BLaER1 (cell line): ENCODE measurements at regions not wholly inside any gene's neighbourhood (a gene's known extent, or its start where the extent isn't known, plus 50 kb on each side); places are given as distances from the start of the nearest gene placed in this dataset.

Experiments
- H3K27ac ChIP-seq: shearing (Covaris generic); formaldehyde crosslinking; 2 replicates; pipeline ENCODE4 v1.8.1; 2022
- H3K27me3 ChIP-seq: shearing (Covaris generic); formaldehyde crosslinking; 2 replicates; pipeline ENCODE4 v1.8.1; 2022
- H3K36me3 ChIP-seq: shearing (Covaris generic); formaldehyde crosslinking; 2 replicates; pipeline ENCODE4 v1.8.1; 2022
- H3K4me1 ChIP-seq: shearing (Covaris generic); formaldehyde crosslinking; 2 replicates; pipeline ENCODE4 v1.8.1; 2022
- H3K4me2 ChIP-seq: shearing (Covaris generic); formaldehyde crosslinking; 2 replicates; pipeline ENCODE4 v1.8.1; 2022
- H3K4me3 ChIP-seq: shearing (Covaris generic); formaldehyde crosslinking; 2 replicates; pipeline ENCODE4 v1.8.1; 2022
- H3K9ac ChIP-seq: shearing (Covaris generic); formaldehyde crosslinking; 2 replicates; pipeline ENCODE4 v1.8.1; 2022
- H3K9me3 ChIP-seq: shearing (Covaris generic); formaldehyde crosslinking; 2 replicates; pipeline ENCODE4 v1.8.1; 2022
- H4K20me1 ChIP-seq: shearing (Covaris generic); formaldehyde crosslinking; 2 replicates; pipeline ENCODE4 v1.8.1; 2022
- Cebpa-rat ChIP-seq: shearing (Covaris generic); IDR thresholded peaks from 2 replicates; pipeline ENCODE4 v1.8.1; 2022

- no peaks in the 10 kb centered on the region for H3K27me3 ChIP-seq
- H3K9me3 ChIP-seq, result 0 out of 2 replicates have a peak, but pooled peaks cover 8% of the 10 kb centered on the region
- no peak overlapping the region for H3K4me3 ChIP-seq
- TF ChIP-seq Cebpa-rat, result no peak
- H3K4me1 ChIP-seq, result no peaks in the 10 kb centered on the region
- H3K27ac ChIP-seq, result no peak overlapping the region
- no peak overlapping the region for H3K9ac ChIP-seq
- no peak overlapping the region for H3K4me2 ChIP-seq
- H3K36me3 ChIP-seq, result no peaks in the 10 kb centered on the region
- no peaks in the 10 kb centered on the region for H4K20me1 ChIP-seq
Observed at GRCh38 chr10:88170628-88171027, 307.2 kb downstream of the PTEN start.

- Histone ChIP-seq H3K27me3 (no peaks in the 10 kb centered on the region), H3K27ac (no peak overlapping the region), H3K9me3 (0 out of 2 replicates have a peak, but pooled peaks cover 8% of the 10 kb centered on the region), H3K9ac (no peak overlapping the region), H3K36me3 (no peaks in the 10 kb centered on the region), H3K4me3 (no peak overlapping the region), H4K20me1 (no peaks in the 10 kb centered on the region), H3K4me2 (no peak overlapping the region), H3K4me1 (no peaks in the 10 kb centered on the region)
- TF ChIP-seq Cebpa-rat, result no peak
Observed at GRCh38 chr10:88172159-88172558, 308.7 kb downstream of the PTEN start.

GRCh38 chr10:88174391-88174790 is 311.0 kb downstream of the PTEN start:
- no peak for TF ChIP-seq Cebpa-rat
- Histone ChIP-seq H3K9me3 (peaks cover 17% of the 10 kb centered on the region), H3K27me3 (no peaks in the 10 kb centered on the region), H3K4me2 (no peak overlapping the region), H3K36me3 (no peaks in the 10 kb centered on the region), H3K9ac (no peak overlapping the region), H3K4me1 (no peaks in the 10 kb centered on the region), H4K20me1 (no peaks in the 10 kb centered on the region), H3K4me3 (no peak overlapping the region), H3K27ac (no peak overlapping the region)

GRCh38 chr10:88178758-88179157 is 315.3 kb downstream of the PTEN start:
- no peak for TF ChIP-seq Cebpa-rat
- Histone ChIP-seq H3K4me1 (no peaks in the 10 kb centered on the region), H3K4me3 (no peak overlapping the region), H3K27me3 (no peaks in the 10 kb centered on the region), H3K9me3 (peaks cover 17% of the 10 kb centered on the region), H3K9ac (no peak overlapping the region), H4K20me1 (no peaks in the 10 kb centered on the region), H3K36me3 (no peaks in the 10 kb centered on the region), H3K27ac (no peak overlapping the region), H3K4me2 (no peak overlapping the region)

GRCh38 chr10:88179831-88180230 is 316.4 kb downstream of the PTEN start:
- no peak overlapping the region for H3K4me3 ChIP-seq
- no peak overlapping the region for H3K4me2 ChIP-seq
- no peaks in the 10 kb centered on the region for H3K36me3 ChIP-seq
- no peak overlapping the region for H3K9ac ChIP-seq
- TF ChIP-seq Cebpa-rat, result no peak
- no peaks in the 10 kb centered on the region for H3K27me3 ChIP-seq
- H3K9me3 ChIP-seq, result peaks cover 9% of the 10 kb centered on the region
- no peaks in the 10 kb centered on the region for H4K20me1 ChIP-seq
- H3K4me1 ChIP-seq, result no peaks in the 10 kb centered on the region
- no peak overlapping the region for H3K27ac ChIP-seq

- TF ChIP-seq Cebpa-rat, result no peak
- H3K4me2 ChIP-seq, result no peak overlapping the region
- no peaks in the 10 kb centered on the region for H3K27me3 ChIP-seq
- H3K36me3 ChIP-seq, result no peaks in the 10 kb centered on the region
- H3K27ac ChIP-seq, result no peak overlapping the region
- H3K4me1 ChIP-seq, result no peaks in the 10 kb centered on the region
- no peak overlapping the region for H3K4me3 ChIP-seq
- peaks cover 9% of the 10 kb centered on the region for H3K9me3 ChIP-seq
- H3K9ac ChIP-seq, result no peak overlapping the region
- no peaks in the 10 kb centered on the region for H4K20me1 ChIP-seq
Observed at GRCh38 chr10:88181902-88182600, 318.6 kb downstream of the PTEN start.

- no peak overlapping the region for H3K9ac ChIP-seq
- no peaks in the 10 kb centered on the region for H3K27me3 ChIP-seq
- no peaks in the 10 kb centered on the region for H4K20me1 ChIP-seq
- no peak overlapping the region for H3K4me2 ChIP-seq
- H3K9me3 ChIP-seq, result peaks cover 6% of the 10 kb centered on the region
- no peak for TF ChIP-seq Cebpa-rat
- no peak overlapping the region for H3K4me3 ChIP-seq
- H3K4me1 ChIP-seq, result no peaks in the 10 kb centered on the region
- no peaks in the 10 kb centered on the region for H3K36me3 ChIP-seq
- H3K27ac ChIP-seq, result no peak overlapping the region
Observed at GRCh38 chr10:88182601-88182930, 319.1 kb downstream of the PTEN start.

- Histone ChIP-seq H4K20me1 (no peaks in the 10 kb centered on the region), H3K27ac (no peak overlapping the region), H3K4me3 (no peak overlapping the region), H3K36me3 (no peaks in the 10 kb centered on the region), H3K4me2 (no peak overlapping the region), H3K4me1 (no peaks in the 10 kb centered on the region), H3K9ac (no peak overlapping the region), H3K9me3 (no peaks in the 10 kb centered on the region), H3K27me3 (no peaks in the 10 kb centered on the region)
- TF ChIP-seq Cebpa-rat, result no peak
Observed at GRCh38 chr10:88184543-88185297, 321.3 kb downstream of the PTEN start.

- H4K20me1 ChIP-seq, result no peaks in the 10 kb centered on the region
- H3K9me3 ChIP-seq, result no peaks in the 10 kb centered on the region
- H3K4me2 ChIP-seq, result no peak overlapping the region
- no peaks in the 10 kb centered on the region for H3K36me3 ChIP-seq
- no peak overlapping the region for H3K27ac ChIP-seq
- H3K27me3 ChIP-seq, result no peaks in the 10 kb centered on the region
- no peak for TF ChIP-seq Cebpa-rat
- H3K4me3 ChIP-seq, result no peak overlapping the region
- H3K9ac ChIP-seq, result no peak overlapping the region
- no peaks in the 10 kb centered on the region for H3K4me1 ChIP-seq
Observed at GRCh38 chr10:88185830-88186229, 322.4 kb downstream of the PTEN start.

GRCh38 chr10:88186335-88186734 is 322.9 kb downstream of the PTEN start:
- Histone ChIP-seq H3K36me3 (no peaks in the 10 kb centered on the region), H3K4me2 (no peak overlapping the region), H4K20me1 (no peaks in the 10 kb centered on the region), H3K4me1 (no peaks in the 10 kb centered on the region), H3K4me3 (no peak overlapping the region), H3K27ac (no peak overlapping the region), H3K9ac (no peak overlapping the region), H3K9me3 (no peaks in the 10 kb centered on the region), H3K27me3 (no peaks in the 10 kb centered on the region)
- TF ChIP-seq Cebpa-rat, result no peak
